ENCODE measurements at regions not wholly inside any gene's neighbourhood (a gene's known extent, or its start where the extent isn't known, plus 50 kb on each side); places are given as distances from the start of the nearest gene placed in this dataset.

DNA sequence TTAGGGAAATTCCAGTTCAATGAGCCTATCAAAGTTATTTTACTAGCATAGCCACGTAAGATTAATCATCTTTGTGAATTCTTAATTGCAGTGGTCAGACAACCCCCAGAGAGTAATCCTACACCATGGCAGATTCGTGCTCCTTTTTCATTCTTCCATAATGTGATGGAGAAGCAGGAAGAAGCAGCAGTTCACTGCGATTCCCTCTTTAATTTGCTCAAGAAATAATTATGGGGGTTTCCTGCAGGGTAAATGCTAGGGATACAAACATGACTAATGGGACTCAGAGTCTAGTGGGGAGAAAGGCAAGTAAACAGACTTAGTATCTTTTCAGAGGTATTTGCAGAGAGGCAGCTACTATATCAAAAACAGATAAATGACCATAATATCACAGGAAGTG, 175.8 kb upstream of the HNRNPA3 start:
- intact Hi-C loops (cut with micrococcal nuclease) = no loop called here
- no peaks in the 10 kb centered on the region for H3K79me2 ChIP-seq (ENCODE audit: low read length)
- H3K9me3 ChIP-seq (ENCODE audit: low read length) = no peaks in the 10 kb centered on the region
- H3F3A ChIP-seq (ENCODE audit: low read length, unreplicated experiment) = no peaks in the 10 kb centered on the region
- CTCF ChIA-PET = no interaction called here
- no peak overlapping the region for H3K9ac ChIP-seq (ENCODE audit: low read length)
- no peaks in the 10 kb centered on the region for H3K9me2 ChIP-seq (replicated peaks; ENCODE audit: low read length)
- H3K27ac ChIP-seq (ENCODE audit: low read length) = no peak overlapping the region
- peaks cover 69% of the 10 kb centered on the region for H3K27me3 ChIP-seq (ENCODE audit: low read length)
- no TSS peak for BruUV-seq (replicated peaks)
- H2AFZ ChIP-seq (ENCODE audit: low read length) = no peak overlapping the region
- POLR2A ChIA-PET (ENCODE audit: unreplicated experiment) = no interaction called here
- TF ChIP-seq EZH2phosphoT487 (IDR thresholded peaks at IDR 0.05; ENCODE audit: borderline replicate concordance, low read length) (no peak), EZH2 (IDR thresholded peaks at IDR 0.05; ENCODE audit: low read length, unreplicated experiment) (no peak)
- TF ChIP-seq, protein P1, sequence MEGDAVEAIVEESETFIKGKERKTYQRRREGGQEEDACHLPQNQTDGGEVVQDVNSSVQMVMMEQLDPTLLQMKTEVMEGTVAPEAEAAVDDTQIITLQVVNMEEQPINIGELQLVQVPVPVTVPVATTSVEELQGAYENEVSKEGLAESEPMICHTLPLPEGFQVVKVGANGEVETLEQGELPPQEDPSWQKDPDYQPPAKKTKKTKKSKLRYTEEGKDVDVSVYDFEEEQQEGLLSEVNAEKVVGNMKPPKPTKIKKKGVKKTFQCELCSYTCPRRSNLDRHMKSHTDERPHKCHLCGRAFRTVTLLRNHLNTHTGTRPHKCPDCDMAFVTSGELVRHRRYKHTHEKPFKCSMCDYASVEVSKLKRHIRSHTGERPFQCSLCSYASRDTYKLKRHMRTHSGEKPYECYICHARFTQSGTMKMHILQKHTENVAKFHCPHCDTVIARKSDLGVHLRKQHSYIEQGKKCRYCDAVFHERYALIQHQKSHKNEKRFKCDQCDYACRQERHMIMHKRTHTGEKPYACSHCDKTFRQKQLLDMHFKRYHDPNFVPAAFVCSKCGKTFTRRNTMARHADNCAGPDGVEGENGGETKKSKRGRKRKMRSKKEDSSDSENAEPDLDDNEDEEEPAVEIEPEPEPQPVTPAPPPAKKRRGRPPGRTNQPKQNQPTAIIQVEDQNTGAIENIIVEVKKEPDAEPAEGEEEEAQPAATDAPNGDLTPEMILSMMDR (conservative IDR thresholded peaks at IDR 0.05; ENCODE audit: low read depth, low read length) = no peak
- no peaks in the 10 kb centered on the region for H3K36me3 ChIP-seq (ENCODE audit: low read depth, low read length)
- DNase-seq = no peak
- no peaks in the 10 kb centered on the region for H4K20me1 ChIP-seq (ENCODE audit: low read length)
- no peak overlapping the region for H3K4me2 ChIP-seq (ENCODE audit: low read length)
- no peak overlapping the region for H3K4me3 ChIP-seq (ENCODE audit: low read length)
- no peaks in the 10 kb centered on the region for H3K4me1 ChIP-seq (ENCODE audit: insufficient read depth, low read length)
- no peak for ATAC-seq

DNA sequence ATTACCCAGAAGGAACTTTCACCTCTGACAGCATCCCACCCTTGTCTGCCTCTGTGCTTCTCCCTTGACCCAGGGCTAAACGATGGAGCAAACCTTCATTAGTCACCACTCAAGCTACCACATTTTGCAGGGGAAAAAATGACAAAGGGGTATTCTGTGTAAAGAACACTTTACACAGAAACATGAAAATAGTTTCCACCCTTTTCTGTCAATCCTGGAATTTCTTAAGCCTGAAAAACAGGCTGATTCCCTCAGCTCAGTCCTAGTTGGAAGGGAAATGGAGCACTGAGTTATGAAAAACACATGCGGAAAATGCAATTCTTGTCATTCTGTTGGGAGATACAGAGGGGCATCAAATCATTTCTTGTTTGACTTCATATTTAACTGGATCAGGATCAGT, 175.0 kb upstream of the HNRNPA3 start:
- no peaks in the 10 kb centered on the region for H3K9me2 ChIP-seq (replicated peaks; ENCODE audit: low read length)
- H3K4me1 ChIP-seq (ENCODE audit: insufficient read depth, low read length) = no peaks in the 10 kb centered on the region
- H3K9me3 ChIP-seq (ENCODE audit: low read length) = no peaks in the 10 kb centered on the region
- intact Hi-C loops (cut with micrococcal nuclease) = no loop called here
- no peak overlapping the region for H3K9ac ChIP-seq (ENCODE audit: low read length)
- no peak for DNase-seq
- no peaks in the 10 kb centered on the region for H4K20me1 ChIP-seq (ENCODE audit: low read length)
- no peak overlapping the region for H3K27ac ChIP-seq (ENCODE audit: low read length)
- BruUV-seq (replicated peaks) = no TSS peak
- TF ChIP-seq, protein P1 (conservative IDR thresholded peaks at IDR 0.05; ENCODE audit: low read depth, low read length) = no peak
- TF ChIP-seq EZH2 (IDR thresholded peaks at IDR 0.05; ENCODE audit: low read length, unreplicated experiment) (no peak), EZH2phosphoT487 (IDR thresholded peaks at IDR 0.05; ENCODE audit: borderline replicate concordance, low read length) (no peak)
- H3F3A ChIP-seq (ENCODE audit: low read length, unreplicated experiment) = no peaks in the 10 kb centered on the region
- no peak overlapping the region for H3K4me3 ChIP-seq (ENCODE audit: low read length)
- POLR2A ChIA-PET (ENCODE audit: unreplicated experiment) = no interaction called here
- H3K79me2 ChIP-seq (ENCODE audit: low read length) = no peaks in the 10 kb centered on the region
- CTCF ChIA-PET = no interaction called here
- H3K4me2 ChIP-seq (ENCODE audit: low read length) = no peak overlapping the region
- H3K27me3 ChIP-seq (ENCODE audit: low read length) = peaks cover 71% of the 10 kb centered on the region
- H2AFZ ChIP-seq (ENCODE audit: low read length) = no peak overlapping the region
- no peak for ATAC-seq
- H3K36me3 ChIP-seq (ENCODE audit: low read depth, low read length) = no peaks in the 10 kb centered on the region

DNA sequence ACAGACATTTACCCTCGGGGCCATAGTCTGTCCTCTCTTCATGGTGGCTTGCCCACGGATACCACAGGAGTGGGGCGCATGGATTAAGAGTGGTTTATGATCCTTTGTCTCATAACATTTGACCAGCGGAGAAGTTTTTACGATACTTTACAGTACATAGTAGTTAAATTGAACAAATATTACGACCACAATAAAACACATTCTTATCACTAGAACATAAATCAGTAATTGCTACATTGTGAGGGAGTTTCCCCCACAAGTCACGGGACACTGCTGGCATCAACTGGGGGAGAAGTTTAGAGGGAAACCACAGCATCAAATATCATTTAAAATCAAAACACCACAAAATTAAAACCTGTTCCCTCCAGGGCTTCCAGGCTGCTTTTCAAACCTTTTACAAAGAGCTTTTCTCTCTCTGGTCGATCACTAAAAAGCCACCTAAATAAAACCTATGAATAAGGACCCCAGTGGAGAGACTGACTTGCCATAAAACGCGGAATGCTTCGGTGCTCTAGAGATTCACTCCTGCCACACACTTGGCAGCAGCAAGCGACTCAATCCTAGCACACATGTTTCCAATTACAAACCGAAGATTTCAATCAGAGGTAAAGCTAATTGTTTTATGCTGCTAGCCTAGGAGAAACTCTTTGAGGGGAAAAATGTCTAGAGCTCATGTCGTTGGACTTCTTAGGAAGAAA, 173.7 kb upstream of the HNRNPA3 start:
- Histone ChIP-seq H3K27ac (ENCODE audit: low read length) (no peak overlapping the region), H3K79me2 (ENCODE audit: low read length) (no peaks in the 10 kb centered on the region), H4K20me1 (ENCODE audit: low read length) (no peaks in the 10 kb centered on the region), H3K9me2 (replicated peaks; ENCODE audit: low read length) (no peaks in the 10 kb centered on the region), H3K4me2 (ENCODE audit: low read length) (no peak overlapping the region), H2AFZ (ENCODE audit: low read length) (no peak overlapping the region), H3K4me3 (ENCODE audit: low read length) (no peak overlapping the region), H3F3A (ENCODE audit: low read length, unreplicated experiment) (no peaks in the 10 kb centered on the region), H3K27me3 (ENCODE audit: low read length) (peaks cover 82% of the 10 kb centered on the region), H3K4me1 (ENCODE audit: insufficient read depth, low read length) (no peaks in the 10 kb centered on the region), H3K36me3 (ENCODE audit: low read depth, low read length) (no peaks in the 10 kb centered on the region), H3K9ac (ENCODE audit: low read length) (no peak overlapping the region), H3K9me3 (ENCODE audit: low read length) (no peaks in the 10 kb centered on the region)
- intact Hi-C loops (cut with micrococcal nuclease) = no loop called here
- ATAC-seq (no peak), DNase-seq (no peak)
- ChIA-PET CTCF (no interaction called here), POLR2A (ENCODE audit: unreplicated experiment) (interaction anchor here (0.5 kb wide), 1 partner anchor 80 kb away, joined by 3 read pairs; no protein-coding TSS in a partner anchor)
- no TSS peak for BruUV-seq (replicated peaks)
- no peak for TF ChIP-seq EZH2 (IDR thresholded peaks at IDR 0.05; ENCODE audit: low read length, unreplicated experiment)
- no peak for TF ChIP-seq EZH2phosphoT487 (IDR thresholded peaks at IDR 0.05; ENCODE audit: borderline replicate concordance, low read length)
- TF ChIP-seq, protein P1 (conservative IDR thresholded peaks at IDR 0.05; ENCODE audit: low read depth, low read length) = no peak
